ENCODE measurements at regions not wholly inside any gene's neighbourhood (a gene's known extent, or its start where the extent isn't known, plus 50 kb on each side); places are given as distances from the start of the nearest gene placed in this dataset.

GRCh38 chr16:9536905-9537304 is 445.5 kb downstream of the HAPSTR1 start:
- H3K27me3 ChIP-seq, result no peaks in the 10 kb centered on the region
- intact Hi-C loops (cut with DNase I; ENCODE audit: low total_unique reads), result no loop called here
- H3K4me1 ChIP-seq, result no peaks in the 10 kb centered on the region
- no peak for DNase-seq
- H3K9me3 ChIP-seq, result no peaks in the 10 kb centered on the region
- TF ChIP-seq POLR2A (IDR thresholded peaks at IDR 0.05), result no peak
- no peak for TF ChIP-seq POLR2AphosphoS5 (IDR thresholded peaks at IDR 0.05)
- TF ChIP-seq CTCF (IDR thresholded peaks at IDR 0.05), result no peak
- TF ChIP-seq EP300 (IDR thresholded peaks at IDR 0.05; ENCODE audit: low read depth), result no peak
- no peak overlapping the region for H3K27ac ChIP-seq
- no peaks in the 10 kb centered on the region for H3K36me3 ChIP-seq
- no peak overlapping the region for H3K4me3 ChIP-seq
- in situ Hi-C loops (cut with MboI; ENCODE audit: low pct_ligation_motif_present in 1 of 4, low pct_unique_long_range_greater_than_20kb in 1 of 4, low sequenced_read_pairs in 3 of 4), result no loop called here
- WGBS, 2 donors (ENCODE audit: low coverage in 1 of 2), result 59 to 86% methylated on average over 3 of the region's 3 CpGs

GRCh38 chr16:9539346-9539745 is 447.9 kb downstream of the HAPSTR1 start:
- DNase-seq, result no peak
- H3K9me3 ChIP-seq, result no peaks in the 10 kb centered on the region
- no peak overlapping the region for H3K4me3 ChIP-seq
- no peaks in the 10 kb centered on the region for H3K4me1 ChIP-seq
- intact Hi-C loops (cut with DNase I; ENCODE audit: low total_unique reads), result no loop called here
- H3K36me3 ChIP-seq, result no peaks in the 10 kb centered on the region
- in situ Hi-C loops (cut with MboI; ENCODE audit: low pct_ligation_motif_present in 1 of 4, low pct_unique_long_range_greater_than_20kb in 1 of 4, low sequenced_read_pairs in 3 of 4), result no loop called here
- WGBS, 2 donors (ENCODE audit: low coverage in 1 of 2), result 100% methylated on average over 1 of the region's 1 CpG
- no peak overlapping the region for H3K27ac ChIP-seq
- H3K27me3 ChIP-seq, result no peaks in the 10 kb centered on the region
- TF ChIP-seq CTCF (IDR thresholded peaks at IDR 0.05) (no peak), EP300 (IDR thresholded peaks at IDR 0.05; ENCODE audit: low read depth) (no peak), POLR2A (IDR thresholded peaks at IDR 0.05) (no peak), POLR2AphosphoS5 (IDR thresholded peaks at IDR 0.05) (no peak)

GRCh38 chr16:9541723-9542122 is 450.3 kb downstream of the HAPSTR1 start:
- 75 to 83% methylated on average over 5 of the region's 5 CpGs for WGBS, 2 donors (ENCODE audit: low coverage in 1 of 2)
- no peak for DNase-seq
- Histone ChIP-seq H3K27me3 (no peaks in the 10 kb centered on the region), H3K4me1 (no peaks in the 10 kb centered on the region), H3K4me3 (no peak overlapping the region), H3K9me3 (no peaks in the 10 kb centered on the region), H3K27ac (no peak overlapping the region), H3K36me3 (no peaks in the 10 kb centered on the region)
- intact Hi-C loops (cut with DNase I; ENCODE audit: low total_unique reads) (no loop called here), in situ Hi-C loops (cut with MboI; ENCODE audit: low pct_ligation_motif_present in 1 of 4, low pct_unique_long_range_greater_than_20kb in 1 of 4, low sequenced_read_pairs in 3 of 4) (no loop called here)
- TF ChIP-seq POLR2A (IDR thresholded peaks at IDR 0.05), result no peak
- TF ChIP-seq CTCF (IDR thresholded peaks at IDR 0.05), result no peak
- TF ChIP-seq EP300 (IDR thresholded peaks at IDR 0.05; ENCODE audit: low read depth), result no peak
- no peak for TF ChIP-seq POLR2AphosphoS5 (IDR thresholded peaks at IDR 0.05)

GRCh38 chr16:9542165-9542755 is 450.8 kb downstream of the HAPSTR1 start:
- no peaks in the 10 kb centered on the region for H3K36me3 ChIP-seq
- in situ Hi-C loops (cut with MboI; ENCODE audit: low pct_ligation_motif_present in 1 of 4, low pct_unique_long_range_greater_than_20kb in 1 of 4, low sequenced_read_pairs in 3 of 4), result no loop called here
- H3K27me3 ChIP-seq, result no peaks in the 10 kb centered on the region
- no peak for TF ChIP-seq CTCF (IDR thresholded peaks at IDR 0.05)
- no peak for TF ChIP-seq EP300 (IDR thresholded peaks at IDR 0.05; ENCODE audit: low read depth)
- TF ChIP-seq POLR2AphosphoS5 (IDR thresholded peaks at IDR 0.05), result no peak
- TF ChIP-seq POLR2A (IDR thresholded peaks at IDR 0.05), result no peak
- no peaks in the 10 kb centered on the region for H3K9me3 ChIP-seq
- H3K4me3 ChIP-seq, result no peak overlapping the region
- no peaks in the 10 kb centered on the region for H3K4me1 ChIP-seq
- DNase-seq, result no peak
- intact Hi-C loops (cut with DNase I; ENCODE audit: low total_unique reads), result no loop called here
- WGBS, 2 donors (ENCODE audit: low coverage in 1 of 2), result 66 to 73% methylated on average over 3 to 8 of the region's 8 CpGs
- no peak overlapping the region for H3K27ac ChIP-seq
